ENCODE measurements at regions not wholly inside any gene's neighbourhood (a gene's known extent, or its start where the extent isn't known, plus 50 kb on each side); places are given as distances from the start of the nearest gene placed in this dataset.
A peak's percentile ranks its signal among the peaks of the same experiment; 100 is the strongest.

DNA sequence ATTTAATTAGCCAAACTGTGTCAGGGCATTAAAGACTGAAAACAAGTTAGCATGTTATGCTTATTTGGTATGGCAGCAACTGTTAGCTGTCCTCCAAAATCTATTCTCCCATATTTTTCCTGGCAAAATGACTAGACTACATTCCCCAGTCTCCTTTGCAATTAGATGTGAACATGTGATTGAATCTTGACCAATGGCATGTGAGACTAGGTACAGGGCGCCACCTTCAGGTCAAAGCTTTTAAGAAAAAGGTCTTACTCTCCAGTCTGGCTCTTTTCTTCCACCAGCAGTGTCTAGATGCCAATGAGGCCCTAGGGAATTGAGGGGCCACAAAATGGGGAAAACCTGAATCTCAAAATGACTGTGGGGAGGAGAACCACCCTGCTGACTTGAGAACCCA is 408.2 kb downstream of the SMARCA1 start (continued):
- no peak for TF ChIP-seq DPF2 (IDR thresholded peaks at IDR 0.05)
- TF ChIP-seq, protein P1, sequence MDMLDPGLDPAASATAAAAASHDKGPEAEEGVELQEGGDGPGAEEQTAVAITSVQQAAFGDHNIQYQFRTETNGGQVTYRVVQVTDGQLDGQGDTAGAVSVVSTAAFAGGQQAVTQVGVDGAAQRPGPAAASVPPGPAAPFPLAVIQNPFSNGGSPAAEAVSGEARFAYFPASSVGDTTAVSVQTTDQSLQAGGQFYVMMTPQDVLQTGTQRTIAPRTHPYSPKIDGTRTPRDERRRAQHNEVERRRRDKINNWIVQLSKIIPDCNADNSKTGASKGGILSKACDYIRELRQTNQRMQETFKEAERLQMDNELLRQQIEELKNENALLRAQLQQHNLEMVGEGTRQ (IDR thresholded peaks at IDR 0.05; ENCODE audit: borderline replicate concordance, low read depth, low read length) = peak; percentile 28; the same call in 1 of the 2 replicates
- no peak for TF ChIP-seq ZNF384 (IDR thresholded peaks at IDR 0.05; ENCODE audit: borderline replicate concordance, low read depth, low read length)
- TF ChIP-seq ZNF207 (IDR thresholded peaks at IDR 0.05; ENCODE audit: borderline replicate concordance) = no peak
- TF ChIP-seq BCL11A (IDR thresholded peaks at IDR 0.05; ENCODE audit: low read depth, low read length) = no peak
- TF ChIP-seq, protein P2, sequence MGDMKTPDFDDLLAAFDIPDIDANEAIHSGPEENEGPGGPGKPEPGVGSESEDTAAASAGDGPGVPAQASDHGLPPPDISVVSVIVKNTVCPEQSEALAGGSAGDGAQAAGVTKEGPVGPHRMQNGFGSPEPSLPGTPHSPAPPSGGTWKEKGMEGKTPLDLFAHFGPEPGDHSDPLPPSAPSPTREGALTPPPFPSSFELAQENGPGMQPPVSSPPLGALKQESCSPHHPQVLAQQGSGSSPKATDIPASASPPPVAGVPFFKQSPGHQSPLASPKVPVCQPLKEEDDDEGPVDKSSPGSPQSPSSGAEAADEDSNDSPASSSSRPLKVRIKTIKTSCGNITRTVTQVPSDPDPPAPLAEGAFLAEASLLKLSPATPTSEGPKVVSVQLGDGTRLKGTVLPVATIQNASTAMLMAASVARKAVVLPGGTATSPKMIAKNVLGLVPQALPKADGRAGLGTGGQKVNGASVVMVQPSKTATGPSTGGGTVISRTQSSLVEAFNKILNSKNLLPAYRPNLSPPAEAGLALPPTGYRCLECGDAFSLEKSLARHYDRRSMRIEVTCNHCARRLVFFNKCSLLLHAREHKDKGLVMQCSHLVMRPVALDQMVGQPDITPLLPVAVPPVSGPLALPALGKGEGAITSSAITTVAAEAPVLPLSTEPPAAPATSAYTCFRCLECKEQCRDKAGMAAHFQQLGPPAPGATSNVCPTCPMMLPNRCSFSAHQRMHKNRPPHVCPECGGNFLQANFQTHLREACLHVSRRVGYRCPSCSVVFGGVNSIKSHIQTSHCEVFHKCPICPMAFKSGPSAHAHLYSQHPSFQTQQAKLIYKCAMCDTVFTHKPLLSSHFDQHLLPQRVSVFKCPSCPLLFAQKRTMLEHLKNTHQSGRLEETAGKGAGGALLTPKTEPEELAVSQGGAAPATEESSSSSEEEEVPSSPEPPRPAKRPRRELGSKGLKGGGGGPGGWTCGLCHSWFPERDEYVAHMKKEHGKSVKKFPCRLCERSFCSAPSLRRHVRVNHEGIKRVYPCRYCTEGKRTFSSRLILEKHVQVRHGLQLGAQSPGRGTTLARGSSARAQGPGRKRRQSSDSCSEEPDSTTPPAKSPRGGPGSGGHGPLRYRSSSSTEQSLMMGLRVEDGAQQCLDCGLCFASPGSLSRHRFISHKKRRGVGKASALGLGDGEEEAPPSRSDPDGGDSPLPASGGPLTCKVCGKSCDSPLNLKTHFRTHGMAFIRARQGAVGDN (IDR thresholded peaks at IDR 0.05) = no peak
- TF ChIP-seq BACH1 (IDR thresholded peaks at IDR 0.05; ENCODE audit: borderline replicate concordance) = no peak
- TF ChIP-seq, protein P3, sequence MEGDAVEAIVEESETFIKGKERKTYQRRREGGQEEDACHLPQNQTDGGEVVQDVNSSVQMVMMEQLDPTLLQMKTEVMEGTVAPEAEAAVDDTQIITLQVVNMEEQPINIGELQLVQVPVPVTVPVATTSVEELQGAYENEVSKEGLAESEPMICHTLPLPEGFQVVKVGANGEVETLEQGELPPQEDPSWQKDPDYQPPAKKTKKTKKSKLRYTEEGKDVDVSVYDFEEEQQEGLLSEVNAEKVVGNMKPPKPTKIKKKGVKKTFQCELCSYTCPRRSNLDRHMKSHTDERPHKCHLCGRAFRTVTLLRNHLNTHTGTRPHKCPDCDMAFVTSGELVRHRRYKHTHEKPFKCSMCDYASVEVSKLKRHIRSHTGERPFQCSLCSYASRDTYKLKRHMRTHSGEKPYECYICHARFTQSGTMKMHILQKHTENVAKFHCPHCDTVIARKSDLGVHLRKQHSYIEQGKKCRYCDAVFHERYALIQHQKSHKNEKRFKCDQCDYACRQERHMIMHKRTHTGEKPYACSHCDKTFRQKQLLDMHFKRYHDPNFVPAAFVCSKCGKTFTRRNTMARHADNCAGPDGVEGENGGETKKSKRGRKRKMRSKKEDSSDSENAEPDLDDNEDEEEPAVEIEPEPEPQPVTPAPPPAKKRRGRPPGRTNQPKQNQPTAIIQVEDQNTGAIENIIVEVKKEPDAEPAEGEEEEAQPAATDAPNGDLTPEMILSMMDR (IDR thresholded peaks at IDR 0.05 in 2 of 3, conservative IDR thresholded peaks at IDR 0.05 in 1 of 3; ENCODE audit: control insufficient read depth in 2 of 3, extremely low read depth in 1 of 3, insufficient read depth in 1 of 3, low read depth in 3 of 3, low read length in 3 of 3) = peak in 2 of 3 experiments; percentile 36 to 41; a peak in 4 of 6 replicates
- TF ChIP-seq SP1 (IDR thresholded peaks at IDR 0.05; ENCODE audit: low read depth, low read length) = no peak
- no peak for TF ChIP-seq CREB1 (IDR thresholded peaks at IDR 0.05; ENCODE audit: low read depth)
- TF ChIP-seq RB1 (IDR thresholded peaks at IDR 0.05; ENCODE audit: borderline replicate concordance) = no peak
- no peak for TF ChIP-seq SMAD1 (IDR thresholded peaks at IDR 0.05; ENCODE audit: low read depth, partially characterized antibody)
- TF ChIP-seq, protein P4, sequence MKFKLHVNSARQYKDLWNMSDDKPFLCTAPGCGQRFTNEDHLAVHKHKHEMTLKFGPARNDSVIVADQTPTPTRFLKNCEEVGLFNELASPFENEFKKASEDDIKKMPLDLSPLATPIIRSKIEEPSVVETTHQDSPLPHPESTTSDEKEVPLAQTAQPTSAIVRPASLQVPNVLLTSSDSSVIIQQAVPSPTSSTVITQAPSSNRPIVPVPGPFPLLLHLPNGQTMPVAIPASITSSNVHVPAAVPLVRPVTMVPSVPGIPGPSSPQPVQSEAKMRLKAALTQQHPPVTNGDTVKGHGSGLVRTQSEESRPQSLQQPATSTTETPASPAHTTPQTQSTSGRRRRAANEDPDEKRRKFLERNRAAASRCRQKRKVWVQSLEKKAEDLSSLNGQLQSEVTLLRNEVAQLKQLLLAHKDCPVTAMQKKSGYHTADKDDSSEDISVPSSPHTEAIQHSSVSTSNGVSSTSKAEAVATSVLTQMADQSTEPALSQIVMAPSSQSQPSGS (IDR thresholded peaks at IDR 0.05; ENCODE audit: low read length) = no peak
- TF ChIP-seq EP300 (IDR thresholded peaks at IDR 0.05; ENCODE audit: borderline replicate concordance in 1 of 2, control insufficient read depth in 1 of 2, low read depth in 2 of 2, low read length in 2 of 2) = no peak
- no peak for TF ChIP-seq KLF5 (IDR thresholded peaks at IDR 0.05; ENCODE audit: partially characterized antibody)
- TF ChIP-seq, protein P5, sequence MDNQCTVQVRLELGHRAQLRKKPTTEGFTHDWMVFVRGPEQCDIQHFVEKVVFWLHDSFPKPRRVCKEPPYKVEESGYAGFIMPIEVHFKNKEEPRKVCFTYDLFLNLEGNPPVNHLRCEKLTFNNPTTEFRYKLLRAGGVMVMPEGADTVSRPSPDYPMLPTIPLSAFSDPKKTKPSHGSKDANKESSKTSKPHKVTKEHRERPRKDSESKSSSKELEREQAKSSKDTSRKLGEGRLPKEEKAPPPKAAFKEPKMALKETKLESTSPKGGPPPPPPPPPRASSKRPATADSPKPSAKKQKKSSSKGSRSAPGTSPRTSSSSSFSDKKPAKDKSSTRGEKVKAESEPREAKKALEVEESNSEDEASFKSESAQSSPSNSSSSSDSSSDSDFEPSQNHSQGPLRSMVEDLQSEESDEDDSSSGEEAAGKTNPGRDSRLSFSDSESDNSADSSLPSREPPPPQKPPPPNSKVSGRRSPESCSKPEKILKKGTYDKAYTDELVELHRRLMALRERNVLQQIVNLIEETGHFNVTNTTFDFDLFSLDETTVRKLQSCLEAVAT (IDR thresholded peaks at IDR 0.05) = no peak
- TF ChIP-seq HCFC1 (IDR thresholded peaks at IDR 0.05; ENCODE audit: low read length) = peak; percentile 52; the same call in 1 of the 2 replicates
